ENCODE measurements at regions not wholly inside any gene's neighbourhood (a gene's known extent, or its start where the extent isn't known, plus 50 kb on each side); places are given as distances from the start of the nearest gene placed in this dataset.

DNA sequence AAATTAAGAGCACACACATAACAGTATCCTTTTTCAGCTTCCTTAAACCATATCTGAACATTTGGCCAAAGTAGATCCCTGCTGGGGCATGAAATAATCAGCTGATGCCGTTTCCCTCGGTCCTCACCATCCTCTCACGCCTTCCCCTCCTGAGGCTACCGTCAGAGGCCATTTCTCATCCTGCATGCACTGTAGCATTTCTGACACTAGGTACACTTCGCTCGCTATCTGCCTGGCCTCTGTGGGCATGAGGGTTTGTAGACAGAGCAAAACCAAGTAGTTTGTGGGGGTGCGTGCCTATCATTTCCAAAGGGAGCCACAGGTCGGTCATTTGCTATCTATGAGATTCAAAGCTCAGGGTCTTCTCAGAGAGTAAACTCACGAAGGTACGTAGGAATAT is 131.9 kb downstream of the BOD1 start:
- TF ChIP-seq, protein P1, sequence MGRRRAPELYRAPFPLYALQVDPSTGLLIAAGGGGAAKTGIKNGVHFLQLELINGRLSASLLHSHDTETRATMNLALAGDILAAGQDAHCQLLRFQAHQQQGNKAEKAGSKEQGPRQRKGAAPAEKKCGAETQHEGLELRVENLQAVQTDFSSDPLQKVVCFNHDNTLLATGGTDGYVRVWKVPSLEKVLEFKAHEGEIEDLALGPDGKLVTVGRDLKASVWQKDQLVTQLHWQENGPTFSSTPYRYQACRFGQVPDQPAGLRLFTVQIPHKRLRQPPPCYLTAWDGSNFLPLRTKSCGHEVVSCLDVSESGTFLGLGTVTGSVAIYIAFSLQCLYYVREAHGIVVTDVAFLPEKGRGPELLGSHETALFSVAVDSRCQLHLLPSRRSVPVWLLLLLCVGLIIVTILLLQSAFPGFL (CRISPR knock-in tag; IDR thresholded peaks at IDR 0.05; ENCODE audit: borderline replicate concordance): no peak
- TF ChIP-seq, protein P2, sequence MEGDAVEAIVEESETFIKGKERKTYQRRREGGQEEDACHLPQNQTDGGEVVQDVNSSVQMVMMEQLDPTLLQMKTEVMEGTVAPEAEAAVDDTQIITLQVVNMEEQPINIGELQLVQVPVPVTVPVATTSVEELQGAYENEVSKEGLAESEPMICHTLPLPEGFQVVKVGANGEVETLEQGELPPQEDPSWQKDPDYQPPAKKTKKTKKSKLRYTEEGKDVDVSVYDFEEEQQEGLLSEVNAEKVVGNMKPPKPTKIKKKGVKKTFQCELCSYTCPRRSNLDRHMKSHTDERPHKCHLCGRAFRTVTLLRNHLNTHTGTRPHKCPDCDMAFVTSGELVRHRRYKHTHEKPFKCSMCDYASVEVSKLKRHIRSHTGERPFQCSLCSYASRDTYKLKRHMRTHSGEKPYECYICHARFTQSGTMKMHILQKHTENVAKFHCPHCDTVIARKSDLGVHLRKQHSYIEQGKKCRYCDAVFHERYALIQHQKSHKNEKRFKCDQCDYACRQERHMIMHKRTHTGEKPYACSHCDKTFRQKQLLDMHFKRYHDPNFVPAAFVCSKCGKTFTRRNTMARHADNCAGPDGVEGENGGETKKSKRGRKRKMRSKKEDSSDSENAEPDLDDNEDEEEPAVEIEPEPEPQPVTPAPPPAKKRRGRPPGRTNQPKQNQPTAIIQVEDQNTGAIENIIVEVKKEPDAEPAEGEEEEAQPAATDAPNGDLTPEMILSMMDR (IDR thresholded peaks at IDR 0.05): no peak
- no peak for TF ChIP-seq NR2C2 (CRISPR knock-in tag; IDR thresholded peaks at IDR 0.05)
- no peak for TF ChIP-seq SP1 (CRISPR knock-in tag; conservative IDR thresholded peaks at IDR 0.05)
- no peak for TF ChIP-seq ZNF138 (CRISPR knock-in tag; conservative IDR thresholded peaks at IDR 0.05)
- TF ChIP-seq E2F1 (CRISPR knock-in tag; IDR thresholded peaks at IDR 0.05): no peak
- no peak for TF ChIP-seq TEAD4 (CRISPR knock-in tag; IDR thresholded peaks at IDR 0.05)
- TF ChIP-seq, protein P3, sequence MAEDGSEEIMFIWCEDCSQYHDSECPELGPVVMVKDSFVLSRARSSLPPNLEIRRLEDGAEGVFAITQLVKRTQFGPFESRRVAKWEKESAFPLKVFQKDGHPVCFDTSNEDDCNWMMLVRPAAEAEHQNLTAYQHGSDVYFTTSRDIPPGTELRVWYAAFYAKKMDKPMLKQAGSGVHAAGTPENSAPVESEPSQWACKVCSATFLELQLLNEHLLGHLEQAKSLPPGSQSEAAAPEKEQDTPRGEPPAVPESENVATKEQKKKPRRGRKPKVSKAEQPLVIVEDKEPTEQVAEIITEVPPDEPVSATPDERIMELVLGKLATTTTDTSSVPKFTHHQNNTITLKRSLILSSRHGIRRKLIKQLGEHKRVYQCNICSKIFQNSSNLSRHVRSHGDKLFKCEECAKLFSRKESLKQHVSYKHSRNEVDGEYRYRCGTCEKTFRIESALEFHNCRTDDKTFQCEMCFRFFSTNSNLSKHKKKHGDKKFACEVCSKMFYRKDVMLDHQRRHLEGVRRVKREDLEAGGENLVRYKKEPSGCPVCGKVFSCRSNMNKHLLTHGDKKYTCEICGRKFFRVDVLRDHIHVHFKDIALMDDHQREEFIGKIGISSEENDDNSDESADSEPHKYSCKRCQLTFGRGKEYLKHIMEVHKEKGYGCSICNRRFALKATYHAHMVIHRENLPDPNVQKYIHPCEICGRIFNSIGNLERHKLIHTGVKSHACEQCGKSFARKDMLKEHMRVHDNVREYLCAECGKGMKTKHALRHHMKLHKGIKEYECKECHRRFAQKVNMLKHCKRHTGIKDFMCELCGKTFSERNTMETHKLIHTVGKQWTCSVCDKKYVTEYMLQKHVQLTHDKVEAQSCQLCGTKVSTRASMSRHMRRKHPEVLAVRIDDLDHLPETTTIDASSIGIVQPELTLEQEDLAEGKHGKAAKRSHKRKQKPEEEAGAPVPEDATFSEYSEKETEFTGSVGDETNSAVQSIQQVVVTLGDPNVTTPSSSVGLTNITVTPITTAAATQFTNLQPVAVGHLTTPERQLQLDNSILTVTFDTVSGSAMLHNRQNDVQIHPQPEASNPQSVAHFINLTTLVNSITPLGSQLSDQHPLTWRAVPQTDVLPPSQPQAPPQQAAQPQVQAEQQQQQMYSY (CRISPR knock-in tag; IDR thresholded peaks at IDR 0.05): no peak
- no peak for TF ChIP-seq CBFB (CRISPR knock-in tag; IDR thresholded peaks at IDR 0.05; ENCODE audit: low read depth)
- TF ChIP-seq STAT6 (CRISPR knock-in tag; conservative IDR thresholded peaks at IDR 0.05; ENCODE audit: low read depth): no peak
- no peak for TF ChIP-seq CREB1 (CRISPR knock-in tag; IDR thresholded peaks at IDR 0.05)
- no peak for TF ChIP-seq ZNF263 (CRISPR knock-in tag; IDR thresholded peaks at IDR 0.05; ENCODE audit: low read depth)
- no peak for TF ChIP-seq SMAD3 (CRISPR knock-in tag; IDR thresholded peaks at IDR 0.05; ENCODE audit: borderline replicate concordance)
- TF ChIP-seq NR3C1 (CRISPR knock-in tag; conservative IDR thresholded peaks at IDR 0.05; ENCODE audit: low read depth): no peak

Data from WTC11 (cell line).